ENCODE measurements at regions not wholly inside any gene's neighbourhood (a gene's known extent, or its start where the extent isn't known, plus 50 kb on each side); places are given as distances from the start of the nearest gene placed in this dataset.

- TF ChIP-seq CTCF (conservative IDR thresholded peaks at IDR 0.05; ENCODE audit: control insufficient read depth, insufficient read depth, low read depth, low read length) = no peak
- H3K4me3 ChIP-seq (ENCODE audit: control insufficient read depth, low read depth, low read length) = no peak overlapping the region
- no peak for DNase-seq (ENCODE audit: low read depth)
These were observed 165.5 kb upstream of the FAM98A start for GRCh38 chr2:33764551-33764950.

- TF ChIP-seq CTCF (conservative IDR thresholded peaks at IDR 0.05; ENCODE audit: control insufficient read depth, insufficient read depth, low read depth, low read length) = no peak
- DNase-seq (ENCODE audit: low read depth) = no peak
- H3K4me3 ChIP-seq (ENCODE audit: control insufficient read depth, low read depth, low read length) = no peak overlapping the region
These were observed 164.7 kb upstream of the FAM98A start for GRCh38 chr2:33763671-33764310.

- TF ChIP-seq CTCF (conservative IDR thresholded peaks at IDR 0.05; ENCODE audit: control insufficient read depth, insufficient read depth, low read depth, low read length) = no peak
- DNase-seq (ENCODE audit: low read depth) = no peak
- no peak overlapping the region for H3K4me3 ChIP-seq (ENCODE audit: control insufficient read depth, low read depth, low read length)
These were observed 163.5 kb upstream of the FAM98A start for GRCh38 chr2:33762636-33763035.

GRCh38 chr2:33746208-33746800, 147.2 kb upstream of the FAM98A start:
- TF ChIP-seq CTCF (conservative IDR thresholded peaks at IDR 0.05; ENCODE audit: control insufficient read depth, insufficient read depth, low read depth, low read length) = no peak
- no peak for DNase-seq (ENCODE audit: low read depth)
- no peak overlapping the region for H3K4me3 ChIP-seq (ENCODE audit: control insufficient read depth, low read depth, low read length)

- no peak for TF ChIP-seq CTCF (conservative IDR thresholded peaks at IDR 0.05; ENCODE audit: control insufficient read depth, insufficient read depth, low read depth, low read length)
- DNase-seq (ENCODE audit: low read depth) = no peak
These were observed 136.0 kb upstream of the FAM98A start for GRCh38 chr2:33735096-33735495.

GRCh38 chr2:33730804-33731203, 131.7 kb upstream of the FAM98A start:
- no peak for DNase-seq (ENCODE audit: low read depth)
- no peak for TF ChIP-seq CTCF (conservative IDR thresholded peaks at IDR 0.05; ENCODE audit: control insufficient read depth, insufficient read depth, low read depth, low read length)
- no peak overlapping the region for H3K4me3 ChIP-seq (ENCODE audit: control insufficient read depth, low read depth, low read length)

More at GRCh38 chr2:33735096-33735495, 136.0 kb upstream of the FAM98A start:
- H3K4me3 ChIP-seq (ENCODE audit: control insufficient read depth, low read depth, low read length) = no peak overlapping the region
